GM23338 (cell line): ENCODE measurements at regions not wholly inside any gene's neighbourhood (a gene's known extent, or its start where the extent isn't known, plus 50 kb on each side); places are given as distances from the start of the nearest gene placed in this dataset.

Experiments
- ATAC-seq: fragments of 200-7000 bp; cut with Tn5 transposase; 3 replicates; pipeline ENCODE4 v1.9.1; 2020
- DNase-seq: peaks from one replicate; pipeline ENCODE4 v3.0.0-alpha.2; 2015; ENCODE audit warnings: low spot score
- H2AFZ ChIP-seq: fragments of 200-600 bp; sonication (generic); 2 replicates; pipeline ENCODE4 v1.8.0; 2016; ENCODE audit warnings: antibody characterized with exemption, mild to moderate bottlenecking, moderate library complexity
- H3F3A ChIP-seq: fragments of 200-600 bp; sonication (generic); replicated peaks from 2 replicates; pipeline ENCODE4 v1.8.0; 2017; ENCODE audit warnings: antibody characterized with exemption, mixed run types, low read depth
- H3K27ac ChIP-seq: fragments of 200-600 bp; sonication (generic); 2 replicates; pipeline ENCODE4 v1.6.1; 2016; ENCODE audit warnings: low read depth
- H3K27me3 ChIP-seq: fragments of 200-600 bp; sonication (generic); 2 replicates; pipeline ENCODE4 v1.8.0; 2016; ENCODE audit warnings: mild to moderate bottlenecking, mixed run types, moderate library complexity; ENCODE audit not compliant: insufficient read depth
- H3K36me3 ChIP-seq: fragments of 200-600 bp; sonication (generic); 2 replicates; pipeline ENCODE4 v1.8.0; 2016; ENCODE audit warnings: mild to moderate bottlenecking; ENCODE audit not compliant: insufficient read depth
- H3K4me1 ChIP-seq: fragments of 200-600 bp; sonication (generic); 2 replicates; pipeline ENCODE4 v1.8.0; 2016; ENCODE audit warnings: mild to moderate bottlenecking, moderate library complexity; ENCODE audit not compliant: insufficient read depth
- H3K4me2 ChIP-seq: fragments of 200-600 bp; sonication (generic); 2 replicates; pipeline ENCODE4 v1.7.1; 2017; ENCODE audit warnings: mixed run types
- H3K4me3 ChIP-seq: fragments of 200-600 bp; sonication (generic); 2 replicates; pipeline ENCODE4 v1.6.1; 2016; ENCODE audit warnings: mixed run types
- H3K79me2 ChIP-seq: fragments of 200-600 bp; sonication (generic); replicated peaks from 2 replicates; pipeline ENCODE4 v1.8.0; 2017; ENCODE audit warnings: mild to moderate bottlenecking; ENCODE audit not compliant: insufficient read depth
- H3K9me2 ChIP-seq: fragments of 200-600 bp; sonication (generic); 2 replicates; pipeline ENCODE4 v1.8.0; 2017; ENCODE audit not compliant: insufficient read depth
- H4K20me1 ChIP-seq: fragments of 200-600 bp; sonication (generic); replicated peaks from 2 replicates; pipeline ENCODE4 v1.8.0; 2017; ENCODE audit warnings: mild to moderate bottlenecking; ENCODE audit not compliant: insufficient read depth
- H3K27ac Mint-ChIP-seq: 2 replicates; pipeline ENCODE4 v1.8.0; 2020; ENCODE audit warnings: inconsistent platforms, mild to moderate bottlenecking, moderate library complexity, mixed read lengths
- H3K27me3 Mint-ChIP-seq: 3 replicates; pipeline ENCODE4 v1.8.0; 2022; ENCODE audit warnings: low read depth, mild to moderate bottlenecking, moderate library complexity, mixed read lengths, inconsistent platforms; ENCODE audit not compliant: insufficient read depth, poor library complexity
- H3K36me3 Mint-ChIP-seq: 3 replicates; pipeline ENCODE4 v1.8.0; 2021; ENCODE audit warnings: low read depth, mild to moderate bottlenecking, inconsistent platforms, moderate library complexity, mixed read lengths
- H3K4me1 Mint-ChIP-seq: 3 replicates; pipeline ENCODE4 v1.8.0; 2020; ENCODE audit warnings: mild to moderate bottlenecking, inconsistent platforms, mixed read lengths
- H3K4me3 Mint-ChIP-seq: 3 replicates; pipeline ENCODE4 v1.8.0; 2021; ENCODE audit warnings: moderate library complexity, mild to moderate bottlenecking, inconsistent platforms, mixed read lengths
- H3K9me3 Mint-ChIP-seq: 3 replicates; pipeline ENCODE4 v1.8.0; 2020; ENCODE audit warnings: moderate library complexity, mild to moderate bottlenecking, inconsistent platforms, mixed read lengths
- EZH2 ChIP-seq: fragments of 200-600 bp; sonication (generic); IDR thresholded peaks from one replicate; pipeline ENCODE4 v1.8.0; 2017; ENCODE audit warnings: antibody characterized with exemption, mild to moderate bottlenecking, low read depth; ENCODE audit not compliant: unreplicated experiment
- STAT1 ChIP-seq: IDR thresholded peaks from one replicate; pipeline ENCODE4 v1.6.1; 2016; ENCODE audit warnings: antibody characterized with exemption; ENCODE audit not compliant: unreplicated experiment
- TF ChIP-seq, protein P1 (sequence below): fragments of 250-450 bp; sonication (Bioruptor Pico); IDR thresholded peaks from 2 replicates; pipeline ENCODE4 v1.5.0; 2020; ENCODE audit warnings: mild to moderate bottlenecking, moderate library complexity
- TF ChIP-seq, protein P2 (sequence below): IDR thresholded peaks from one replicate; pipeline ENCODE4 v1.6.1; 2018; ENCODE audit warnings: antibody characterized with exemption; ENCODE audit not compliant: unreplicated experiment
- TF ChIP-seq, protein P3 (sequence below), 2 experiments: fragments of 200-600 bp in 1 of 2; sonication (generic) in 1 of 2; conservative IDR thresholded peaks; 2 replicates each; pipeline versions ENCODE4 v1.5.1 to v1.6.1; 2016 to 2017; ENCODE audit warnings: antibody characterized with exemption in 2 of 2, low read depth in 2 of 2, mild to moderate bottlenecking in 2 of 2, moderate library complexity in 1 of 2

DNA sequence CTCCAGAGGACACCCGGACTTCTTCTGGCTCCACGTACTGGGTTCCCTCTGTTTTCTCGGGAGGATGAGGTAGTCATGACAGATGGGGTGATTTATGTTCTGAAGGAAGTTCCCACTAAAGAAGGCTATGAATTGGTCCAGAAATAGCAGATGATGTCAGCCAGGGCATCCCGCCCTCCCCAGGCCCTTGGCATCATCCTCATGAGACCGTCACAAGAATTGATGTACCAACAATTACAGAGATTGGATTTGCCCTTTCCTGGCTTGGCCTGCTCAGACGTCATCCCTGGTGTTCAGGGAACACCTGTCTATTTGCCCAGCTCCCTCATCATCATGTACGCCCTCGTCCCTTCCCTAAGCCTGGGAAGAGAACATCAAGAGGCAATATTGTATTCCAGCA is 102.8 kb upstream of the CCL1 start (continued):
- TF ChIP-seq, protein P1, sequence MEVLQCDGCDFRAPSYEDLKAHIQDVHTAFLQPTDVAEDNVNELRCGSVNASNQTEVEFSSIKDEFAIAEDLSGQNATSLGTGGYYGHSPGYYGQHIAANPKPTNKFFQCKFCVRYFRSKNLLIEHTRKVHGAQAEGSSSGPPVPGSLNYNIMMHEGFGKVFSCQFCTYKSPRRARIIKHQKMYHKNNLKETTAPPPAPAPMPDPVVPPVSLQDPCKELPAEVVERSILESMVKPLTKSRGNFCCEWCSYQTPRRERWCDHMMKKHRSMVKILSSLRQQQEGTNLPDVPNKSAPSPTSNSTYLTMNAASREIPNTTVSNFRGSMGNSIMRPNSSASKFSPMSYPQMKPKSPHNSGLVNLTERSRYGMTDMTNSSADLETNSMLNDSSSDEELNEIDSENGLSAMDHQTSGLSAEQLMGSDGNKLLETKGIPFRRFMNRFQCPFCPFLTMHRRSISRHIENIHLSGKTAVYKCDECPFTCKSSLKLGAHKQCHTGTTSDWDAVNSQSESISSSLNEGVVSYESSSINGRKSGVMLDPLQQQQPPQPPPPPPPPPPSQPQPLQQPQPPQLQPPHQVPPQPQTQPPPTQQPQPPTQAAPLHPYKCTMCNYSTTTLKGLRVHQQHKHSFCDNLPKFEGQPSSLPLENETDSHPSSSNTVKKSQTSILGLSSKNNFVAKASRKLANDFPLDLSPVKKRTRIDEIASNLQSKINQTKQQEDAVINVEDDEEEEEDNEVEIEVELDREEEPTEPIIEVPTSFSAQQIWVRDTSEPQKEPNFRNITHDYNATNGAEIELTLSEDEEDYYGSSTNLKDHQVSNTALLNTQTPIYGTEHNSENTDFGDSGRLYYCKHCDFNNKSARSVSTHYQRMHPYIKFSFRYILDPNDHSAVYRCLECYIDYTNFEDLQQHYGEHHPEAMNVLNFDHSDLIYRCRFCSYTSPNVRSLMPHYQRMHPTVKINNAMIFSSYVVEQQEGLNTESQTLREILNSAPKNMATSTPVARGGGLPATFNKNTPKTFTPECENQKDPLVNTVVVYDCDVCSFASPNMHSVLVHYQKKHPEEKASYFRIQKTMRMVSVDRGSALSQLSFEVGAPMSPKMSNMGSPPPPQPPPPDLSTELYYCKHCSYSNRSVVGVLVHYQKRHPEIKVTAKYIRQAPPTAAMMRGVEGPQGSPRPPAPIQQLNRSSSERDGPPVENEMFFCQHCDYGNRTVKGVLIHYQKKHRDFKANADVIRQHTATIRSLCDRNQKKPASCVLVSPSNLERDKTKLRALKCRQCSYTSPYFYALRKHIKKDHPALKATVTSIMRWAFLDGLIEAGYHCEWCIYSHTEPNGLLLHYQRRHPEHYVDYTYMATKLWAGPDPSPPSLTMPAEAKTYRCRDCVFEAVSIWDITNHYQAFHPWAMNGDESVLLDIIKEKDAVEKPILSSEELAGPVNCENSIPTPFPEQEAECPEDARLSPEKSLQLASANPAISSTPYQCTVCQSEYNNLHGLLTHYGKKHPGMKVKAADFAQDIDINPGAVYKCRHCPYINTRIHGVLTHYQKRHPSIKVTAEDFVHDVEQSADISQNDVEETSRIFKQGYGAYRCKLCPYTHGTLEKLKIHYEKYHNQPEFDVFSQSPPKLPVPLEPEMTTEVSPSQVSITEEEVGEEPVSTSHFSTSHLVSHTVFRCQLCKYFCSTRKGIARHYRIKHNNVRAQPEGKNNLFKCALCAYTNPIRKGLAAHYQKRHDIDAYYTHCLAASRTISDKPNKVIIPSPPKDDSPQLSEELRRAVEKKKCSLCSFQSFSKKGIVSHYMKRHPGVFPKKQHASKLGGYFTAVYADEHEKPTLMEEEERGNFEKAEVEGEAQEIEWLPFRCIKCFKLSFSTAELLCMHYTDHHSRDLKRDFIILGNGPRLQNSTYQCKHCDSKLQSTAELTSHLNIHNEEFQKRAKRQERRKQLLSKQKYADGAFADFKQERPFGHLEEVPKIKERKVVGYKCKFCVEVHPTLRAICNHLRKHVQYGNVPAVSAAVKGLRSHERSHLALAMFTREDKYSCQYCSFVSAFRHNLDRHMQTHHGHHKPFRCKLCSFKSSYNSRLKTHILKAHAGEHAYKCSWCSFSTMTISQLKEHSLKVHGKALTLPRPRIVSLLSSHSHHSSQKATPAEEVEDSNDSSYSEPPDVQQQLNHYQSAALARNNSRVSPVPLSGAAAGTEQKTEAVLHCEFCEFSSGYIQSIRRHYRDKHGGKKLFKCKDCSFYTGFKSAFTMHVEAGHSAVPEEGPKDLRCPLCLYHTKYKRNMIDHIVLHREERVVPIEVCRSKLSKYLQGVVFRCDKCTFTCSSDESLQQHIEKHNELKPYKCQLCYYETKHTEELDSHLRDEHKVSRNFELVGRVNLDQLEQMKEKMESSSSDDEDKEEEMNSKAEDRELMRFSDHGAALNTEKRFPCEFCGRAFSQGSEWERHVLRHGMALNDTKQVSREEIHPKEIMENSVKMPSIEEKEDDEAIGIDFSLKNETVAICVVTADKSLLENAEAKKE (CRISPR knock-in tag): no peak
- no peak for TF ChIP-seq EZH2

DNA sequence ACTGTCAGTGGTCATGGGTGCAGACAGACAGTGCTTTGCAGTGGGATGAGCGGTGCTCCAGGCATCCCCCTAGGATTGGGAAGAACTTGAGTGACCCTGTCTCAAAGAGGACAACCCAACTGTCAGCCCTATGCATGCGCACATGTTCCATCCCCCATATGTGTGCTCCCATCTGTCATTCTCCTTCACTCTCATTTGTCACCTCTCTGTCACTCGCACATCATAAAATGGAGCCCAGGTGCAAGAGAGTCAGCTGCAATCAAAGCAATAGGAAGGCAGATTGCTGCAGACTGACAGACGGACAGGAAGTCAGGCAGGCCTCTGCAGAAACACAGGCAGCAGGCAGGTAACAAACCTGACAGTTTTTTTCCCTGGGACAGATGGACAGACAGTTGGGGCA is 101.8 kb upstream of the CCL1 start:
- H3K27ac Mint-ChIP-seq: no peak overlapping the region
- H3K27me3 ChIP-seq: no peaks in the 10 kb centered on the region
- H3K36me3 Mint-ChIP-seq: no peaks in the 10 kb centered on the region
- no peak overlapping the region for H2AFZ ChIP-seq
- H3K27ac ChIP-seq: no peak overlapping the region
- H3K27me3 Mint-ChIP-seq: peaks cover 6% of the 10 kb centered on the region
- H3K9me3 Mint-ChIP-seq: no peaks in the 10 kb centered on the region
- H3K4me3 Mint-ChIP-seq: no peak overlapping the region
- no peaks in the 10 kb centered on the region for H3K9me2 ChIP-seq
- H3K36me3 ChIP-seq: no peaks in the 10 kb centered on the region
- DNase-seq (no peak), ATAC-seq (no peak)
- no peaks in the 10 kb centered on the region for H3K4me1 ChIP-seq
- H3K4me3 ChIP-seq: no peak overlapping the region
- H4K20me1 ChIP-seq: no peaks in the 10 kb centered on the region
- H3F3A ChIP-seq: no peaks in the 10 kb centered on the region
- H3K4me1 Mint-ChIP-seq: peaks cover 15% of the 10 kb centered on the region
- H3K79me2 ChIP-seq: no peaks in the 10 kb centered on the region
- no peak overlapping the region for H3K4me2 ChIP-seq
- no peak for TF ChIP-seq STAT1
- TF ChIP-seq, protein P2, sequence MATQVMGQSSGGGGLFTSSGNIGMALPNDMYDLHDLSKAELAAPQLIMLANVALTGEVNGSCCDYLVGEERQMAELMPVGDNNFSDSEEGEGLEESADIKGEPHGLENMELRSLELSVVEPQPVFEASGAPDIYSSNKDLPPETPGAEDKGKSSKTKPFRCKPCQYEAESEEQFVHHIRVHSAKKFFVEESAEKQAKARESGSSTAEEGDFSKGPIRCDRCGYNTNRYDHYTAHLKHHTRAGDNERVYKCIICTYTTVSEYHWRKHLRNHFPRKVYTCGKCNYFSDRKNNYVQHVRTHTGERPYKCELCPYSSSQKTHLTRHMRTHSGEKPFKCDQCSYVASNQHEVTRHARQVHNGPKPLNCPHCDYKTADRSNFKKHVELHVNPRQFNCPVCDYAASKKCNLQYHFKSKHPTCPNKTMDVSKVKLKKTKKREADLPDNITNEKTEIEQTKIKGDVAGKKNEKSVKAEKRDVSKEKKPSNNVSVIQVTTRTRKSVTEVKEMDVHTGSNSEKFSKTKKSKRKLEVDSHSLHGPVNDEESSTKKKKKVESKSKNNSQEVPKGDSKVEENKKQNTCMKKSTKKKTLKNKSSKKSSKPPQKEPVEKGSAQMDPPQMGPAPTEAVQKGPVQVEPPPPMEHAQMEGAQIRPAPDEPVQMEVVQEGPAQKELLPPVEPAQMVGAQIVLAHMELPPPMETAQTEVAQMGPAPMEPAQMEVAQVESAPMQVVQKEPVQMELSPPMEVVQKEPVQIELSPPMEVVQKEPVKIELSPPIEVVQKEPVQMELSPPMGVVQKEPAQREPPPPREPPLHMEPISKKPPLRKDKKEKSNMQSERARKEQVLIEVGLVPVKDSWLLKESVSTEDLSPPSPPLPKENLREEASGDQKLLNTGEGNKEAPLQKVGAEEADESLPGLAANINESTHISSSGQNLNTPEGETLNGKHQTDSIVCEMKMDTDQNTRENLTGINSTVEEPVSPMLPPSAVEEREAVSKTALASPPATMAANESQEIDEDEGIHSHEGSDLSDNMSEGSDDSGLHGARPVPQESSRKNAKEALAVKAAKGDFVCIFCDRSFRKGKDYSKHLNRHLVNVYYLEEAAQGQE: no peak
- TF ChIP-seq, protein P3, sequence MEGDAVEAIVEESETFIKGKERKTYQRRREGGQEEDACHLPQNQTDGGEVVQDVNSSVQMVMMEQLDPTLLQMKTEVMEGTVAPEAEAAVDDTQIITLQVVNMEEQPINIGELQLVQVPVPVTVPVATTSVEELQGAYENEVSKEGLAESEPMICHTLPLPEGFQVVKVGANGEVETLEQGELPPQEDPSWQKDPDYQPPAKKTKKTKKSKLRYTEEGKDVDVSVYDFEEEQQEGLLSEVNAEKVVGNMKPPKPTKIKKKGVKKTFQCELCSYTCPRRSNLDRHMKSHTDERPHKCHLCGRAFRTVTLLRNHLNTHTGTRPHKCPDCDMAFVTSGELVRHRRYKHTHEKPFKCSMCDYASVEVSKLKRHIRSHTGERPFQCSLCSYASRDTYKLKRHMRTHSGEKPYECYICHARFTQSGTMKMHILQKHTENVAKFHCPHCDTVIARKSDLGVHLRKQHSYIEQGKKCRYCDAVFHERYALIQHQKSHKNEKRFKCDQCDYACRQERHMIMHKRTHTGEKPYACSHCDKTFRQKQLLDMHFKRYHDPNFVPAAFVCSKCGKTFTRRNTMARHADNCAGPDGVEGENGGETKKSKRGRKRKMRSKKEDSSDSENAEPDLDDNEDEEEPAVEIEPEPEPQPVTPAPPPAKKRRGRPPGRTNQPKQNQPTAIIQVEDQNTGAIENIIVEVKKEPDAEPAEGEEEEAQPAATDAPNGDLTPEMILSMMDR (conservative IDR thresholded peaks at IDR 0.05; ENCODE audit: low read depth in 2 of 2): no peak
